H9 (cell line): ENCODE measurements at regions not wholly inside any gene's neighbourhood (a gene's known extent, or its start where the extent isn't known, plus 50 kb on each side); places are given as distances from the start of the nearest gene placed in this dataset.

ENCODE experiments used
- DNase-seq: peaks from one replicate; pipeline ENCODE4 v3.0.0-alpha.2; 2017
- H2AFZ ChIP-seq: one replicate; pipeline ENCODE4 v1.6.1; 2013; ENCODE audit warnings: mild to moderate bottlenecking, low read length, control low read depth, moderate library complexity
- H2AK5ac ChIP-seq: 2 replicates; pipeline ENCODE4 v1.6.1; 2013; ENCODE audit warnings: low read length, control low read depth, mixed read lengths; ENCODE audit not compliant: insufficient read length
- H2BK120ac ChIP-seq: one replicate; pipeline ENCODE4 v1.6.1; 2013; ENCODE audit warnings: low read depth, mild to moderate bottlenecking, low read length, control low read depth, inconsistent platforms; ENCODE audit not compliant: poor library complexity, severe bottlenecking
- H2BK12ac ChIP-seq: 2 replicates; pipeline ENCODE4 v1.6.1; 2013; ENCODE audit warnings: low read length, control low read depth, mixed read lengths, low read depth; ENCODE audit not compliant: insufficient read length
- H2BK15ac ChIP-seq: 2 replicates; pipeline ENCODE4 v1.6.1; 2013; ENCODE audit warnings: low read depth, low read length, control low read depth
- H2BK20ac ChIP-seq: one replicate; pipeline ENCODE4 v1.6.1; 2013; ENCODE audit warnings: low read depth, mild to moderate bottlenecking, low read length, control low read depth, inconsistent platforms; ENCODE audit not compliant: poor library complexity, severe bottlenecking
- H2BK5ac ChIP-seq: 2 replicates; pipeline ENCODE4 v1.6.1; 2013; ENCODE audit warnings: low read length, control low read depth, mixed read lengths; ENCODE audit not compliant: insufficient read length
- H3K14ac ChIP-seq: 2 replicates; pipeline ENCODE4 v1.6.1; 2013; ENCODE audit warnings: low read length, control low read depth; ENCODE audit not compliant: insufficient read depth
- H3K18ac ChIP-seq: 2 replicates; pipeline ENCODE4 v1.6.1; 2013; ENCODE audit warnings: low read depth, mild to moderate bottlenecking, mixed read lengths, low read length, control low read depth; ENCODE audit not compliant: insufficient read length
- H3K23ac ChIP-seq: 2 replicates; pipeline ENCODE4 v1.6.1; 2013; ENCODE audit warnings: low read length, control low read depth, mixed read lengths, low read depth; ENCODE audit not compliant: insufficient read length
- H3K23me2 ChIP-seq: 2 replicates; pipeline ENCODE4 v1.6.1; 2013; ENCODE audit warnings: low read depth, mild to moderate bottlenecking, mixed read lengths, low read length, control low read depth; ENCODE audit not compliant: insufficient read length, poor library complexity, severe bottlenecking
- H3K27ac ChIP-seq: 2 replicates; pipeline ENCODE4 v1.5.1; 2013; ENCODE audit warnings: low read length, control low read depth, mixed read lengths, low read depth; ENCODE audit not compliant: insufficient read length
- H3K27me3 ChIP-seq: 2 replicates; pipeline ENCODE4 v1.6.1; 2013; ENCODE audit warnings: low read length, control low read depth, inconsistent platforms; ENCODE audit not compliant: insufficient read depth
- H3K4ac ChIP-seq: 2 replicates; pipeline ENCODE4 v1.6.1; 2013; ENCODE audit warnings: low read depth, mild to moderate bottlenecking, control low read depth, inconsistent platforms, low read length, moderate library complexity
- H3K4me1 ChIP-seq: 2 replicates; pipeline ENCODE4 v1.6.1; 2013; ENCODE audit warnings: low read length, control low read depth, inconsistent platforms; ENCODE audit not compliant: insufficient read depth
- H3K4me2 ChIP-seq: 2 replicates; pipeline ENCODE4 v1.6.1; 2013; ENCODE audit warnings: low read length, control low read depth, mixed read lengths; ENCODE audit not compliant: insufficient read length, insufficient read depth
- H3K56ac ChIP-seq: 2 replicates; pipeline ENCODE4 v1.6.1; 2013; ENCODE audit warnings: low read depth, mild to moderate bottlenecking, mixed read lengths, low read length, control low read depth; ENCODE audit not compliant: insufficient read length
- H3K79me1 ChIP-seq: 2 replicates; pipeline ENCODE4 v1.6.1; 2013; ENCODE audit warnings: low read depth, mild to moderate bottlenecking, moderate library complexity, low read length, control low read depth, inconsistent platforms; ENCODE audit not compliant: insufficient read depth, poor library complexity, severe bottlenecking
- H3K79me2 ChIP-seq: 2 replicates; pipeline ENCODE4 v1.6.1; 2013; ENCODE audit warnings: low read length, control low read depth, inconsistent platforms; ENCODE audit not compliant: insufficient read depth
- H3K9ac ChIP-seq: 2 replicates; pipeline ENCODE4 v1.6.1; 2013; ENCODE audit warnings: low read length, control low read depth, mixed read lengths; ENCODE audit not compliant: insufficient read length; ENCODE audit errors: extremely low read depth
- H3K9me3 ChIP-seq: one replicate; pipeline ENCODE4 v1.6.1; 2013; ENCODE audit warnings: low read depth, low read length, inconsistent platforms; ENCODE audit not compliant: control insufficient read depth
- H3T11ph ChIP-seq: one replicate; pipeline ENCODE4 v1.6.1; 2013; ENCODE audit warnings: mild to moderate bottlenecking, low read length, control low read depth, inconsistent platforms
- H4K20me1 ChIP-seq: one replicate; pipeline ENCODE4 v1.6.1; 2013; ENCODE audit not compliant: control insufficient read depth, insufficient read length, insufficient read depth
- H4K5ac ChIP-seq: 2 replicates; pipeline ENCODE4 v1.6.1; 2013; ENCODE audit warnings: low read depth, mild to moderate bottlenecking, mixed read lengths, low read length, control low read depth; ENCODE audit not compliant: insufficient read length
- H4K8ac ChIP-seq: replicated peaks from 2 replicates; pipeline ENCODE4 v1.6.1; 2013; ENCODE audit warnings: low read length, control low read depth, mixed read lengths, low read depth; ENCODE audit not compliant: insufficient read length
- H4K91ac ChIP-seq: 2 replicates; pipeline ENCODE4 v1.6.1; 2013; ENCODE audit warnings: low read depth, mild to moderate bottlenecking, moderate library complexity, mixed read lengths, low read length, control low read depth; ENCODE audit not compliant: insufficient read length
- H3K27ac Mint-ChIP-seq, 3 experiments: 2 replicates in 2 of 3; 3 replicates in 1 of 3; pipeline ENCODE4 v1.8.0; 2020 to 2021; ENCODE audit warnings: mixed read lengths in 3 of 3, mild to moderate bottlenecking in 1 of 3, moderate library complexity in 1 of 3
- H3K27me3 Mint-ChIP-seq: 2 replicates; pipeline ENCODE4 v1.8.0; 2021; ENCODE audit warnings: low read depth, mild to moderate bottlenecking, moderate library complexity, mixed read lengths
- H3K36me3 Mint-ChIP-seq, 3 experiments: 2 replicates in 2 of 3; 3 replicates in 1 of 3; pipeline ENCODE4 v1.8.0; 2020 to 2021; ENCODE audit warnings: low read depth in 3 of 3, mixed read lengths in 3 of 3; ENCODE audit not compliant: insufficient read depth in 1 of 3
- H3K4me1 Mint-ChIP-seq, 2 experiments: 2 replicates each; pipeline ENCODE4 v1.8.0; 2020; ENCODE audit warnings: mixed read lengths in 2 of 2
- H3K4me3 Mint-ChIP-seq, 2 experiments: 2 replicates in 1 of 2; 3 replicates in 1 of 2; pipeline ENCODE4 v1.8.0; 2020 to 2021; ENCODE audit warnings: mild to moderate bottlenecking in 2 of 2, mixed read lengths in 2 of 2, moderate library complexity in 1 of 2
- H3K9me3 Mint-ChIP-seq, 2 experiments: 2 replicates in 1 of 2; 3 replicates in 1 of 2; pipeline ENCODE4 v1.8.0; 2020; ENCODE audit warnings: mild to moderate bottlenecking in 2 of 2, mixed read lengths in 2 of 2, moderate library complexity in 1 of 2
- CTCF ChIP-seq: fragments of 200-600 bp; sonication (generic); conservative IDR thresholded peaks from 3 replicates; pipeline ENCODE4 v1.8.0; 2021; ENCODE audit warnings: antibody characterized with exemption, mild to moderate bottlenecking
- WGBS: extraction: QIAGEN DNeasy Blood & Tissue Kit; methylation state at CpG from one replicate; pipeline ENCODE4 v1.1.7; 2013; ENCODE audit warnings: missing lambda C conversion rate, low lambda C conversion rate, mixed read lengths; ENCODE audit not compliant: insufficient read length; ENCODE audit errors: extremely low coverage; 5-methylcytosine and 5-hydroxymethylcytosine counted together

GRCh38 chr5:74206579-74207550, 433.7 kb downstream of the ENC1 start:
- no peak overlapping the region for H3K23ac ChIP-seq
- H4K91ac ChIP-seq = no peak overlapping the region
- H3K9me3 ChIP-seq = no peaks in the 10 kb centered on the region
- no peak overlapping the region for H4K5ac ChIP-seq
- no peak overlapping the region for H2AFZ ChIP-seq
- Mint-ChIP-seq H3K27me3 (peaks cover 6% of the 10 kb centered on the region), H3K4me3 (no peak overlapping the region), H3K9me3 (no peaks in the 10 kb centered on the region), H3K4me1 (peaks cover 16 to 19% of the 10 kb centered on the region in 2 experiments), H3K27ac (0 out of 7 replicates have a peak overlapping the region, but pooled peaks of 1 of the 3 experiments have one; percentile 18), H3K36me3 (no peaks in the 10 kb centered on the region)
- H2BK20ac ChIP-seq = no peak overlapping the region
- H2BK15ac ChIP-seq = no peak overlapping the region
- H2BK120ac ChIP-seq = no peak overlapping the region
- no peak overlapping the region for H3T11ph ChIP-seq
- no peak overlapping the region for H3K9ac ChIP-seq
- H3K4me1 ChIP-seq = peaks cover 5% of the 10 kb centered on the region; the same call in 1 of the 2 replicates
- H3K23me2 ChIP-seq = no peaks in the 10 kb centered on the region
- no peak overlapping the region for H2BK12ac ChIP-seq
- H3K18ac ChIP-seq = no peak overlapping the region
- H3K27ac ChIP-seq = no peak overlapping the region
- no peaks in the 10 kb centered on the region for H3K79me1 ChIP-seq
- no peak for TF ChIP-seq CTCF
- H2BK5ac ChIP-seq = no peak overlapping the region
- H3K4me2 ChIP-seq = no peak overlapping the region
- no peak overlapping the region for H4K8ac ChIP-seq
- no peak for DNase-seq
- no peaks in the 10 kb centered on the region for H4K20me1 ChIP-seq
- no CpG with 5 or more reads among the region's 12 CpGs for WGBS
- no peaks in the 10 kb centered on the region for H3K79me2 ChIP-seq
- no peak overlapping the region for H3K4ac ChIP-seq
- H2AK5ac ChIP-seq = no peak overlapping the region
- H3K27me3 ChIP-seq = no peaks in the 10 kb centered on the region
- no peak overlapping the region for H3K56ac ChIP-seq
- no peak overlapping the region for H3K14ac ChIP-seq
